Esophagus squamous epithelium (tissue), 5 donors: ENCODE measurements at regions not wholly inside any gene's neighbourhood (a gene's known extent, or its start where the extent isn't known, plus 50 kb on each side); places are given as distances from the start of the nearest gene placed in this dataset.

Experiments used
- DNase-seq: peaks from one replicate; lab custom pipeline; 2025; lab: John Stamatoyannopoulos, UW
- H3K27ac ChIP-seq, 4 donors: fragments of 200-600 bp; sonication (generic); one replicate each; pipeline ENCODE4 v1.5.1; 2016 to 2019; ENCODE audit warnings: mild to moderate bottlenecking in 1 of 4
- H3K27me3 ChIP-seq, 4 donors: fragments of 200-600 bp; sonication (generic); 1 replicate in 3 of 4; 2 replicates in 1 of 4; pipeline versions ENCODE4 v1.5.1 to v1.6.0; 2017 to 2021; ENCODE audit warnings: antibody characterized with exemption in 1 of 4
- H3K36me3 ChIP-seq, 3 donors: fragments of 200-600 bp; sonication (generic); one replicate each; pipeline ENCODE4 v1.5.1; 2016 to 2019
- H3K4me1 ChIP-seq, 3 donors: fragments of 200-600 bp; sonication (generic); one replicate each; pipeline ENCODE4 v1.5.1; 2017 to 2019
- H3K4me3 ChIP-seq, 4 donors: fragments of 200-600 bp; sonication (generic); 1 replicate in 3 of 4; 2 replicates in 1 of 4; pipeline ENCODE4 v1.5.1; 2016 to 2019; ENCODE audit warnings: mild to moderate bottlenecking in 2 of 4, moderate library complexity in 1 of 4
- H3K9me3 ChIP-seq, 3 donors: fragments of 200-600 bp; sonication (generic); one replicate each; pipeline ENCODE4 v1.5.1; 2016 to 2019
- CTCF ChIP-seq, 6 experiments: fragments of 450-650 bp in 4 of 6; fragments of 200-600 bp in 2 of 6; sonication (generic) in 2 of 6; IDR thresholded peaks; one replicate each; pipeline ENCODE4 v1.5.1; 2016 to 2019; ENCODE audit warnings: antibody characterized with exemption in 6 of 6, mild to moderate bottlenecking in 4 of 6, moderate library complexity in 4 of 6
- POLR2A ChIP-seq, 4 donors: fragments of 450-650 bp; IDR thresholded peaks; one replicate each; pipeline ENCODE4 v1.6.1; 2017; ENCODE audit warnings: antibody characterized with exemption in 4 of 4, mild to moderate bottlenecking in 4 of 4, moderate library complexity in 3 of 4
- WGBS, 2 donors: methylation state at CpG; one replicate each; pipeline ENCODE4 v1.1.5; 2018; 5-methylcytosine and 5-hydroxymethylcytosine counted together
- intact Hi-C: fragments of 100-400 bp; cut with DNase I; formaldehyde crosslinking; loops from one replicate; pipeline ENCODE4 v1.15.0; 2022
- donor health status: DM: yes; HTN: yes; CAD: no.

- Histone ChIP-seq H3K9me3 (no peaks in the 10 kb centered on the region), H3K36me3 (no peaks in the 10 kb centered on the region), H3K27ac (no peak overlapping the region), H3K4me1 (peaks cover 0 to 24% (median 0%) of the 10 kb centered on the region in 3 donors), H3K27me3 (peaks cover 0 to 50% (median 0%) of the 10 kb centered on the region in 4 donors), H3K4me3 (no peak overlapping the region)
- no peak for DNase-seq
- TF ChIP-seq POLR2A (IDR thresholded peaks at IDR 0.05) (no peak), CTCF (IDR thresholded peaks at IDR 0.05) (no peak)
- intact Hi-C loops = no loop called here
- WGBS, 2 donors = 31 to 66% methylated on average over 6 to 12 of the region's 14 CpGs
Measured at GRCh38 chr2:240351826-240352426, 83.5 kb upstream of the GPC1 start.

DNA sequence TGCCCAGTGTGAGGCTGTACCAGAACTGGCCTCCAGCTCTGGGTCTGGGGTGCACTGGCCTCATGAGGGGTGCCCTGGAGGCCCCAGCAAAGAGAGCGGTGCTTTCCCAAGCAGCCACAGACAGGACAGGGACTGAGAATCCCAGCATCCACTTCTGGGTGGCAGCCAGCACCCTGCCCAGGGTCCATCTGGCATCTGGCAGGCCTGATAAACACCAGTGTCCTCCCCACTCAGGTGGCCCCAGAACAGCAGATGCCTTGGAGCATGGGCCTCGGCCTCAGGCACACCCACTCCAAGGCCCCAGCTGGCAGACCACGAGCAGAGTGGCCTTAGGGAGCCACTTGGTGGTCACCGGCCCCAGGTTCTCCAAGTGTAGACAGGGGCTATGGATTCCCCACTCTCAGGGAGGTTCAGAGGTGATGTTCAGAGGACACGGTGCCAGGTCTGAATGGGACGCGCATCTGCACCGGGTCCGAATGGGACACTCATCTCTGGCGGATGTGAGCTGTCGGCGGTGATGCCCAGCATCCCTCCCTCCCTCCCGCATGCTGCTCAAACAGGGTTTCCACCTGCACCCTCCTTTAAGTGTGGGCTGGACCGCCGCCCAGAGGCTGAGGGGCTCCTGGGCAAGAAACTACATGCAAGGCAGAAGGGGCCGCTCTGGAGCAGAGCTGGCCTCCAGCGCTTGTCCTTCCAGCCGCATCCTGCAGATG lies 82.2 kb upstream of the GPC1 start:
- no peak overlapping the region for H3K4me3 ChIP-seq
- H3K4me1 ChIP-seq = peaks cover 0 to 24% (median 0%) of the 10 kb centered on the region in 3 donors
- no peak for DNase-seq
- 80% methylated on average over 3 of the region's 18 CpGs; no CpG with 5 or more reads in 1 of the 2 donors for WGBS, 2 donors
- peaks cover 0 to 46% (median 0%) of the 10 kb centered on the region in 4 donors for H3K27me3 ChIP-seq
- H3K36me3 ChIP-seq = no peaks in the 10 kb centered on the region
- no peaks in the 10 kb centered on the region for H3K9me3 ChIP-seq
- intact Hi-C loops = no loop called here
- H3K27ac ChIP-seq = no peak overlapping the region
- TF ChIP-seq CTCF (IDR thresholded peaks at IDR 0.05) = no peak
- no peak for TF ChIP-seq POLR2A (IDR thresholded peaks at IDR 0.05)

- Histone ChIP-seq H3K27me3 (peaks cover 0 to 39% (median 0%) of the 10 kb centered on the region in 4 donors), H3K36me3 (no peaks in the 10 kb centered on the region), H3K27ac (no peak overlapping the region), H3K4me3 (no peak overlapping the region), H3K9me3 (no peaks in the 10 kb centered on the region), H3K4me1 (peaks cover 0 to 24% (median 0%) of the 10 kb centered on the region in 3 donors)
- intact Hi-C loops = no loop called here
- no peak for TF ChIP-seq CTCF (IDR thresholded peaks at IDR 0.05)
- no peak for TF ChIP-seq POLR2A (IDR thresholded peaks at IDR 0.05)
- DNase-seq = no peak
- WGBS, 2 donors = 87 to 91% methylated on average over 7 to 9 of the region's 9 CpGs
Measured at GRCh38 chr2:240353944-240354343, 81.5 kb upstream of the GPC1 start.

- peaks cover 0 to 30% (median 0%) of the 10 kb centered on the region in 4 donors for H3K27me3 ChIP-seq
- TF ChIP-seq CTCF (IDR thresholded peaks at IDR 0.05) (no peak), POLR2A (IDR thresholded peaks at IDR 0.05) (no peak)
- WGBS, 2 donors = 30 to 58% methylated on average over 3 to 9 of the region's 17 CpGs
- H3K36me3 ChIP-seq = no peaks in the 10 kb centered on the region
- H3K4me1 ChIP-seq = peaks cover 0 to 24% (median 0%) of the 10 kb centered on the region in 3 donors
- intact Hi-C loops = no loop called here
- H3K4me3 ChIP-seq = no peak overlapping the region
- H3K9me3 ChIP-seq = peaks cover 0 to 9% (median 4%) of the 10 kb centered on the region in 3 donors
- no peak overlapping the region for H3K27ac ChIP-seq
- no peak for DNase-seq
Measured at GRCh38 chr2:240355001-240355891, 80.2 kb upstream of the GPC1 start.
